ENCODE measurements at regions not wholly inside any gene's neighbourhood (a gene's known extent, or its start where the extent isn't known, plus 50 kb on each side); places are given as distances from the start of the nearest gene placed in this dataset.

- no peaks in the 10 kb centered on the region for H3K27me3 ChIP-seq (ENCODE audit: control insufficient read depth, insufficient read depth, low read length)
- no peaks in the 10 kb centered on the region for H3K36me3 ChIP-seq (ENCODE audit: control insufficient read depth, insufficient read depth, low read length)
- no peak overlapping the region for H3K4me3 ChIP-seq (ENCODE audit: low read length)
- no peaks in the 10 kb centered on the region for H3K4me1 ChIP-seq (ENCODE audit: control insufficient read depth, insufficient read depth, low read length)
- no peak for DNase-seq
- H3K27ac ChIP-seq (ENCODE audit: low read length) = no peak overlapping the region
- no peaks in the 10 kb centered on the region for H3K9me3 ChIP-seq (replicated peaks; ENCODE audit: control insufficient read depth, low read depth, low read length)
Measured at GRCh38 chr4:45985038-45985437, 138.8 kb downstream of the GABRG1 start.

GRCh38 chr4:45971108-45971507 is 152.7 kb downstream of the GABRG1 start:
- no CpG with 5 or more reads among the region's 3 CpGs for WGBS (ENCODE audit: insufficient coverage)
- Histone ChIP-seq H3K27ac (ENCODE audit: low read length) (no peak overlapping the region), H3K9me3 (replicated peaks; ENCODE audit: control insufficient read depth, low read depth, low read length) (peaks cover 10% of the 10 kb centered on the region)

GRCh38 chr4:45957353-45957752 is 166.5 kb downstream of the GABRG1 start:
- peaks cover 4% of the 10 kb centered on the region for H3K9me3 ChIP-seq (replicated peaks; ENCODE audit: control insufficient read depth, low read depth, low read length)
- H3K27me3 ChIP-seq (ENCODE audit: control insufficient read depth, insufficient read depth, low read length) = no peaks in the 10 kb centered on the region
- H3K27ac ChIP-seq (ENCODE audit: low read length) = no peak overlapping the region
- DNase-seq = no peak
- H3K36me3 ChIP-seq (ENCODE audit: control insufficient read depth, insufficient read depth, low read length) = no peaks in the 10 kb centered on the region
- H3K4me3 ChIP-seq (ENCODE audit: low read length) = no peak overlapping the region
- H3K4me1 ChIP-seq (ENCODE audit: control insufficient read depth, insufficient read depth, low read length) = no peaks in the 10 kb centered on the region

More at GRCh38 chr4:45971108-45971507, 152.7 kb downstream of the GABRG1 start:
- DNase-seq = no peak
- H3K36me3 ChIP-seq (ENCODE audit: control insufficient read depth, insufficient read depth, low read length) = no peaks in the 10 kb centered on the region
- H3K4me3 ChIP-seq (ENCODE audit: low read length) = no peak overlapping the region
- H3K27me3 ChIP-seq (ENCODE audit: control insufficient read depth, insufficient read depth, low read length) = no peaks in the 10 kb centered on the region
- no peaks in the 10 kb centered on the region for H3K4me1 ChIP-seq (ENCODE audit: control insufficient read depth, insufficient read depth, low read length)

GRCh38 chr4:45954276-45954675 is 169.6 kb downstream of the GABRG1 start:
- Histone ChIP-seq H3K4me1 (ENCODE audit: control insufficient read depth, insufficient read depth, low read length) (no peaks in the 10 kb centered on the region), H3K9me3 (replicated peaks; ENCODE audit: control insufficient read depth, low read depth, low read length) (no peaks in the 10 kb centered on the region), H3K36me3 (ENCODE audit: control insufficient read depth, insufficient read depth, low read length) (no peaks in the 10 kb centered on the region), H3K27me3 (ENCODE audit: control insufficient read depth, insufficient read depth, low read length) (no peaks in the 10 kb centered on the region), H3K27ac (ENCODE audit: low read length) (no peak overlapping the region), H3K4me3 (ENCODE audit: low read length) (no peak overlapping the region)
- DNase-seq = no peak
- 61% methylated on average over 2 of the region's 3 CpGs for WGBS (ENCODE audit: insufficient coverage)

- no CpG with 5 or more reads among the region's 1 CpG for WGBS (ENCODE audit: insufficient coverage)
- Histone ChIP-seq H3K4me3 (ENCODE audit: low read length) (no peak overlapping the region), H3K27me3 (ENCODE audit: control insufficient read depth, insufficient read depth, low read length) (no peaks in the 10 kb centered on the region), H3K36me3 (ENCODE audit: control insufficient read depth, insufficient read depth, low read length) (no peaks in the 10 kb centered on the region), H3K27ac (ENCODE audit: low read length) (no peak overlapping the region), H3K4me1 (ENCODE audit: control insufficient read depth, insufficient read depth, low read length) (no peaks in the 10 kb centered on the region), H3K9me3 (replicated peaks; ENCODE audit: control insufficient read depth, low read depth, low read length) (no peaks in the 10 kb centered on the region)
- no peak for DNase-seq
Measured at GRCh38 chr4:45951153-45951552, 172.7 kb downstream of the GABRG1 start.

- 75% methylated on average over 1 of the region's 1 CpG for WGBS (ENCODE audit: insufficient coverage)
- no peak overlapping the region for H3K4me3 ChIP-seq (ENCODE audit: low read length)
- no peaks in the 10 kb centered on the region for H3K4me1 ChIP-seq (ENCODE audit: control insufficient read depth, insufficient read depth, low read length)
- no peaks in the 10 kb centered on the region for H3K9me3 ChIP-seq (replicated peaks; ENCODE audit: control insufficient read depth, low read depth, low read length)
- DNase-seq = no peak
- no peaks in the 10 kb centered on the region for H3K27me3 ChIP-seq (ENCODE audit: control insufficient read depth, insufficient read depth, low read length)
- no peaks in the 10 kb centered on the region for H3K36me3 ChIP-seq (ENCODE audit: control insufficient read depth, insufficient read depth, low read length)
- no peak overlapping the region for H3K27ac ChIP-seq (ENCODE audit: low read length)
Measured at GRCh38 chr4:45946699-45947098, 177.2 kb downstream of the GABRG1 start.

- WGBS (ENCODE audit: insufficient coverage) = no CpG with 5 or more reads among the region's 1 CpG
- H3K9me3 ChIP-seq (replicated peaks; ENCODE audit: control insufficient read depth, low read depth, low read length) = no peaks in the 10 kb centered on the region
Measured at GRCh38 chr4:45944000-45944399, 179.9 kb downstream of the GABRG1 start.

GRCh38 chr4:45939056-45939455 is 184.8 kb downstream of the GABRG1 start:
- Histone ChIP-seq H3K4me3 (ENCODE audit: low read length) (no peak overlapping the region), H3K36me3 (ENCODE audit: control insufficient read depth, insufficient read depth, low read length) (no peaks in the 10 kb centered on the region), H3K4me1 (ENCODE audit: control insufficient read depth, insufficient read depth, low read length) (no peaks in the 10 kb centered on the region), H3K9me3 (replicated peaks; ENCODE audit: control insufficient read depth, low read depth, low read length) (no peaks in the 10 kb centered on the region), H3K27me3 (ENCODE audit: control insufficient read depth, insufficient read depth, low read length) (no peaks in the 10 kb centered on the region), H3K27ac (ENCODE audit: low read length) (no peak overlapping the region)
- no peak for DNase-seq

More at GRCh38 chr4:45944000-45944399, 179.9 kb downstream of the GABRG1 start:
- no peak overlapping the region for H3K27ac ChIP-seq (ENCODE audit: low read length)
- H3K36me3 ChIP-seq (ENCODE audit: control insufficient read depth, insufficient read depth, low read length) = no peaks in the 10 kb centered on the region
- no peak for DNase-seq
- no peaks in the 10 kb centered on the region for H3K4me1 ChIP-seq (ENCODE audit: control insufficient read depth, insufficient read depth, low read length)
- no peaks in the 10 kb centered on the region for H3K27me3 ChIP-seq (ENCODE audit: control insufficient read depth, insufficient read depth, low read length)
- H3K4me3 ChIP-seq (ENCODE audit: low read length) = no peak overlapping the region

GRCh38 chr4:45931154-45931553 is 192.7 kb downstream of the GABRG1 start:
- Histone ChIP-seq H3K27me3 (ENCODE audit: control insufficient read depth, insufficient read depth, low read length) (no peaks in the 10 kb centered on the region), H3K9me3 (replicated peaks; ENCODE audit: control insufficient read depth, low read depth, low read length) (no peaks in the 10 kb centered on the region), H3K36me3 (ENCODE audit: control insufficient read depth, insufficient read depth, low read length) (no peaks in the 10 kb centered on the region), H3K4me1 (ENCODE audit: control insufficient read depth, insufficient read depth, low read length) (no peaks in the 10 kb centered on the region), H3K27ac (ENCODE audit: low read length) (no peak overlapping the region), H3K4me3 (ENCODE audit: low read length) (no peak overlapping the region)
- no peak for DNase-seq
- no CpG with 5 or more reads among the region's 1 CpG for WGBS (ENCODE audit: insufficient coverage)

- Histone ChIP-seq H3K27me3 (ENCODE audit: control insufficient read depth, insufficient read depth, low read length) (no peaks in the 10 kb centered on the region), H3K9me3 (replicated peaks; ENCODE audit: control insufficient read depth, low read depth, low read length) (no peaks in the 10 kb centered on the region), H3K27ac (ENCODE audit: low read length) (no peak overlapping the region), H3K4me3 (ENCODE audit: low read length) (no peak overlapping the region), H3K36me3 (ENCODE audit: control insufficient read depth, insufficient read depth, low read length) (no peaks in the 10 kb centered on the region), H3K4me1 (ENCODE audit: control insufficient read depth, insufficient read depth, low read length) (no peaks in the 10 kb centered on the region)
- no peak for DNase-seq
- WGBS (ENCODE audit: insufficient coverage) = 29% methylated on average over 1 of the region's 1 CpG
Measured at GRCh38 chr4:45927641-45928040, 196.2 kb downstream of the GABRG1 start.

- Histone ChIP-seq H3K4me3 (ENCODE audit: low read length) (no peak overlapping the region), H3K36me3 (ENCODE audit: control insufficient read depth, insufficient read depth, low read length) (no peaks in the 10 kb centered on the region), H3K27ac (ENCODE audit: low read length) (no peak overlapping the region), H3K4me1 (ENCODE audit: control insufficient read depth, insufficient read depth, low read length) (no peaks in the 10 kb centered on the region), H3K9me3 (replicated peaks; ENCODE audit: control insufficient read depth, low read depth, low read length) (no peaks in the 10 kb centered on the region), H3K27me3 (ENCODE audit: control insufficient read depth, insufficient read depth, low read length) (no peaks in the 10 kb centered on the region)
- no CpG with 5 or more reads among the region's 1 CpG for WGBS (ENCODE audit: insufficient coverage)
- DNase-seq = no peak
Measured at GRCh38 chr4:45925809-45926208, 198.0 kb downstream of the GABRG1 start.

Measured in muscle of leg (tissue), 3 donors.